Gastroesophageal sphincter (tissue), 3 donors: ENCODE measurements at regions not wholly inside any gene's neighbourhood (a gene's known extent, or its start where the extent isn't known, plus 50 kb on each side); places are given as distances from the start of the nearest gene placed in this dataset.

Experiments
- CTCF ChIP-seq, 4 experiments: fragments of 200-600 bp in 2 of 4; fragments of 450-650 bp in 2 of 4; sonication (generic) in 1 of 4; IDR thresholded peaks; one replicate each; pipeline ENCODE4 v1.5.1; 2017 to 2019; ENCODE audit warnings: antibody characterized with exemption in 4 of 4, mild to moderate bottlenecking in 2 of 4, moderate library complexity in 2 of 4
- EP300 ChIP-seq: sonication (generic); formaldehyde crosslinking; IDR thresholded peaks from one replicate; pipeline ENCODE4 v1.6.1; 2017; ENCODE audit warnings: antibody characterized with exemption, mild to moderate bottlenecking

GRCh38 chr10:8533462-8533861 is 479.0 kb downstream of the GATA3 start:
- no peak for TF ChIP-seq CTCF (IDR thresholded peaks at IDR 0.05)
- TF ChIP-seq EP300, result no peak
